GM19455 (cell line): ENCODE measurements at regions not wholly inside any gene's neighbourhood (a gene's known extent, or its start where the extent isn't known, plus 50 kb on each side); places are given as distances from the start of the nearest gene placed in this dataset.

Experiments
- ATAC-seq: cut with Tn5 transposase; IDR thresholded peaks from one replicate; pipeline ENCODE4 v1.9.1; 2021; ENCODE audit not compliant: unreplicated experiment

- ATAC-seq: no peak
These were observed 514.7 kb downstream of the RPS24 start for GRCh38 chr10:78548369-78548768.

DNA sequence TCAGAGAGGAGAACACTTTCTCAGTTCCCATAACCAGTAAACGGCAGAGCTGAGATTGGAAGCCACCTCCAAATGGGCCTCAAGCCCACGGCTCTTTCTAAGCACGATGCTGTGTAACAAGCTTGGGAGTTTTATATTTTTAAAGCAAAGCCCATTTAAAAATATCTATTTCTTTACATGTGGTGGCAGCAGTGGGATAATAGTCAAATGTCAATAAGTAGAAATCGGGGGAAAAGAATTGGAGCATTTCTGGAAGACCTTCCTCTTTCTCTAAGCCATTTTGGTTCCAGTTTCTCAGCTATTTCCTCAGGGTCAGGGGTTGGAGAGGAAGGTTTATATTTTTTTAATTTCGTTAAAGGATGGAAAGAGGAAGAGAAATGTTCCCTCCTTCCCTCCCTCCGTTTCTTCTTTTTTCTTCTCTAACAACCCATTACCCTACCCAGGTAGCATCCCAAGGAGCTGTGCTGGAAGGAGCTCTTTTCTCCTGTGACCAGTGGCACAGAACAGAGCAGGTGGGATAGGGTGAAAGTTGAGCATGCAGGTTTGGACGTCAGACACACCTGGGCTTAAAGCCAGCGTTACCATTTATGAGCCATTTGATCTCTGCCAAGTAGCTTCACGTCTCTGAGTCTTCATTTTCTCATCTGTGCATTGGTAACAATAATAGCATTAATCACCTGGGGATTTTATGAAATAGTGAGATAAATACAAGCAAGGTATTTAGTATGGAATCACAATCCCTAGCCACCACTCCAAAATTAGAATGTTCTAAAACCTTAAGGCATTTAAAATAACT lies 515.7 kb downstream of the RPS24 start:
- no peak for ATAC-seq

- no peak for ATAC-seq
These were observed 516.4 kb downstream of the RPS24 start for GRCh38 chr10:78550090-78550489.

DNA sequence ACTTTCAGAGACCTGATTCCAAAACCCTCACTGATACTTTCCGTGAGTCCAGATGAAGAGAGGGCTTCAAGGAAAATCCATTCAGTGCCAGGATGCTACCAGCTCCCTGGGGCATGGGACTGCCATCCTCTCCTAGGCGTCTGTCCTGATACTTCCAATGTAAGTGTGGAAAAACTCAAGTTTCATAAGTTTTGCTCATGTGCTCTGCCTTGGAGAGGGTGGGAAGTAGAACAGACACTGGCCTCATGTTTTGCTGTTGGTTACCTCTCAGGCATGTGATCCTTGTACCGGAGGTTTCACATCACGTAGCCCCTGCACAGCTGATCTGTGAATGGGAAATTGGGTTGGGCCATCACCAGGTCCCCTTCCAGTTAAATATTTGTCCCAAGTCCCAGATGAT lies 517.1 kb downstream of the RPS24 start:
- ATAC-seq: no peak

GRCh38 chr10:78551184-78552005 lies 517.4 kb upstream of the ZMIZ1 start:
- ATAC-seq: no peak

DNA sequence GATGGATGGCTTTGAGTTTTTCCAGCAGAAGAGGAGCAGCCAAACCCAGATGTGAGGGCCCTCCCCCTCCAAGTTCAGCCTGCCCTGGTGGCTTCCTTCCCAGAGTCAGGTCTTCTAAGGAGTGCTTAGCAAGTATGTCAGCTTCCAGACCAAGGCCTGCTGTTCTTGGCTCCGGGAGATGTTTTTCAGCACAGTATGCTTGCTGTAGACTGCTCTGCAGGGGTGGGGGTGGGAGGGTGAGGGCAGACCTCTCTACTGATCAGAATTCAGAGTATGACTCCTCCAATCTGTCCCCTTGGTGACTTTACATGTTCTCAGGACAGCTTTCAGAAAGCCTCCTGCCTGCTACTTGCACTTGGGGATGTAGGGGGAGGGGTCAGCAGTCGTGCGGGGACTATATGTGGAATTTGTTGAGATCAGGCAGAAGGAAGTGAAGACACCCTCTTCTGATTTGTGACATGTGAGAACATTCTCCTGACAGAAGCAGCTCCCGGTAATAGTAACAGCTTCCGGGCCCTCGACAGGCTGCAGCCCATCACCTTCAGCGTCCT lies 516.4 kb upstream of the ZMIZ1 start:
- no peak for ATAC-seq

DNA sequence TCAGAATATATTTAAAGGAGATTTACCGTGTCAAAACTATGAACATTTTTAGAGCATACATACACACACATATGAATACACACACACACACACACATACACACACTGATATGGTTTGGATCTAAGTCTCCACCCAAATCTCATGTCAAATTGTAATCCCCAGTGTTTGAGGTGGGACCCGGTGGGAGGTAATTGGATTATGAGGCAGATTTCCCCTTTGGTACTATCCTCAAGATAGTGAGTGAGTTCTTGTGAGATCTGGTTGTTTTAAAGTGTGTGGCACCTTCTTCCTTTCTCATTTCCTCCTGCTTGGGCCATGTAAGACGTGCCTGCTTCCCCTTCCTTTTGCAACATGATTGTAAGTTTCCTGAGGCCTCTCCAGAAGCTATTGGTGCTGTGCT lies 515.0 kb upstream of the ZMIZ1 start:
- no peak for ATAC-seq

DNA sequence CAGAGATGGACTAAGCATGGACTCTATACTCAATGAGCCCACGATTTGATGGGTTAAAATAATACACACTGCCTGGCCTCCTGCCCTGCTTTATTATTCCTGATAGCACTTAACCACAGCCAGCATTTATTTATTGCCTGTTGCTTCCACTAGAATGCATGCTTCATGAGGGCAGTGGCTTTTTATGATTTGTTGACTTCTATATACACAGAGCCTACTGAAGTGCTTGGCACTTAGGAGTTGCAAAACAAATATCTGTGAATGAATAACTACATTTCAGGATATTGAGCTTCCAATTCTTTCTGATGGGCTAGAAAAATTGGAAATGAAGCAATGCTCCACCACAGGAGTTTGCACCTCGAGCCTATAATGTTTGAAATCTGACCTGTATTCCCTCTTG lies 513.6 kb upstream of the ZMIZ1 start:
- ATAC-seq: no peak

DNA sequence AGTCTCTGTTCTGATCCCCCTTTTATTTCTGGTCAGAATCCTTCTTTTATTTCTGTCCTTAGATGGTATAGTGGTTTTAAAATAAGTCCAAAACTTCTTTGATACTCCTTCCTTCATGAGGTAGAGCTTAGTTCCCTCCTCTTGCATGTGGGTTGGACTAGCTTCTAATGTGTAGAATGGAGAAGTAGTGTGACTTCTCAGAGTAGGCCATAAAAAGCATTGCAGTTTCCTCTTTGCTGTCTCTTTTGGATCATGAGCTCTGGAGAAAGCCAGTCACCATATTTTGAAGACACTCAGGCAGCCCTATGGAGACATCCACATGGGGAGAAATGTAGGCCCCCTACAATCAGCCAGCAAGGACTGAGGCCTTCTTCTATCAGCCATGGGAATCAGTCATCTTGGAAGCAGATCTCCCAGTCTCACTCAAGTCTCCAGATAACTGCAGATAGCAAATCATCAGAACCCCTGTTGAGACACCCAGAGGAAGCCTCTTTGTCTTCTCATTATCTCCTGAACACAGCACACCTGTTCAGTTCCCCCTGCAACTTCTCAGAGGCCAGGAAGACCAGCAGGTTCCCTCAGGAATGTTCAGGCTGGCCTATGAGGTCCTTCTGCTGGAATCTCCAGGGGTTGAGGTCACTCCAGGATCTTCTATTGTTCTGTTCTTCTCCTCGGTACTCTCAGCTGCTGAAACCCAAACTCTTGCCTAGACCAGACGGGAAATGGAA lies 511.9 kb upstream of the ZMIZ1 start:
- no peak for ATAC-seq

DNA sequence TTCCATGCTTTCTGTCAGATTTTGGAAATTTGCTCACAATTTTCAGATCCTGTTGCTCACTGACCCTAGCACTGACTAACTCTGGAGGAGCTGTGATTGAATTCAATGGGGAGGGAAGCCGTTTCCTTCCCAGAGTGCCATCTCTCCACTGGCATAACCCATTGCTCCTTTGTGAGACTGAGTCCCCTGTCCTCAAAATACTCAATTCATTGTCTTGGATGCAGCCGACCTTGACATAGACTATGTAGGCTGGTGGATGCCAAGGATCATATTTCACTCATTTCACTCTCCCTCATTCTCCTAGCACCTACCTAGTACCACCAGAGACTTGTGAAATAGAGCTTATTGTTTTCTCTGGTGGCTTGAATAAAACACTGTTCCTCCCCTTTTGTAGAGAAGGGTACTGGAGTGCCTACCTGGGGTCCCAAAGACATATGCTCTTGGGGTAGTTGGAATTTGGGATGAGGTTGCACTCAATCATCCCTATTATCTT lies 511.3 kb upstream of the ZMIZ1 start:
- no peak for ATAC-seq

DNA sequence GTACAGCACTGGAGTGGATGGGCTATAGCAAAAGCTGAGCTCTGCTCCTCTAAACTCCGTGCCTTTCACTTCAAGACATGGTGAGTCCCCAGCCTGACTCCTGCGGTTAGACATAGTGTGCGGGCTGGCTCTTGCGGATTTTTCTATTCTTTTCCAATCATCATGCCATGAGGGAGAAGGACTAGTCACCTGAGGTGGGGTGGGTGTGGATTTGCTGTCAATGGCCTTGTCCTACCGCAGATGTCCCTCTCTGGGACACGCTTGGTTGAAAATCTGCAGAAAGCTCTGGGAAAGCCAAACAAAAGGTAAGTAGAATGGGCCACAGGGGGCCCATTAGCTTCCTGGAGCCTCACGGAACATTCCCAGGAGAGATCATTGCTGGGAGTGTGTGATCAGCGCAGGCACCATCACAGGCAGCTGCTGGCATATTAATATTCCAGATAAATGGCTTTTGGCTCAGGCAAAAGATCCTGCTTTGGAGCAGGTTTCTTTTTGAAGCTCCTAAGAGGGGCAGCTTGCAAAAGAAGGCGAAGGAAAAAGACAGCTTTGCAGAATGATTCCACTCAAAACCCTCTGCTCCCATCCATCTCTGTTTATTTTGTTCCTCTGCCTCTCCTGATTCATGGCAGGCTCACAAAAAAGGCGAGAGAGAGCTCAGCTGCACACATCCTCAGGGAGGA lies 509.0 kb upstream of the ZMIZ1 start:
- no peak for ATAC-seq

- no peak for ATAC-seq
These were observed 508.5 kb upstream of the ZMIZ1 start for GRCh38 chr10:78560341-78560688.

- no peak for ATAC-seq
These were observed 505.5 kb upstream of the ZMIZ1 start for GRCh38 chr10:78563314-78563713.

- no peak for ATAC-seq
These were observed 502.9 kb upstream of the ZMIZ1 start for GRCh38 chr10:78565841-78566240.

GRCh38 chr10:78566284-78567111 lies 502.3 kb upstream of the ZMIZ1 start:
- no peak for ATAC-seq

DNA sequence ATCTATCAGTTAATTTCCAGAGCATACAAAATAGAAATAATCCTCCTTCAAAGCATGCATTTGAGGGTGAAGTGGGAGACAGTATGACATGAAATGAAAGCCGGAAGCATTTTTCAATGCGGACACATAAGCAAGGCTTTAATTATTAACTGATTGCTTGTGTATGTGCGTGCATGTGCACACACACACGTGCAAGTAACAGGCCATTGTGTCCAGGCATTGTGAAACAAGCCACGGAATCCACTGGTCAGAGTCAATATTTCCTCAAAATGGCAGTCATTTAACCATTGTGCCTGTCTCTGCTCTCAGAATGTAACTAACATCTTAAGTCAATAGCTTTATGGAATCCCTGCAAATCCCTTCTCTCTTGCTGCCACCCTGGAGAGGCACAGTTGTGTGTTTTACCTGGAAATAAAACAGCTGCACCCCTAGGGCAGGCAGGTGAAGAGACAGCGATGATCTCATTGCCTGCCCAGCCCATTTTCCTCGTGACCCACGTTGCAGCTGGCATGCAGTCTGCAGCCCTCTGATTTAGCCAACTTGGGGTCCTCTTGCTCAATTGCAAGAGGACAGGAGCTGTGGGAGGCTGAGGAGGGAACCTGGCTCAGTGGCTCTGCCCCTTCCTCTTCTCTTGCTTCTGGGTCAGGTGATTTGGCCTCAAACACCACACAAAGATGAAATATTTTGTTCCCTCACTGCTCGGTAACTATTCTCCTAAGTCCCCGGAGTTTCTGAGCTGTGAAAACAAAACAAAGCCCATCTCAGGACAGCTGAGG lies 500.9 kb upstream of the ZMIZ1 start:
- ATAC-seq: no peak

DNA sequence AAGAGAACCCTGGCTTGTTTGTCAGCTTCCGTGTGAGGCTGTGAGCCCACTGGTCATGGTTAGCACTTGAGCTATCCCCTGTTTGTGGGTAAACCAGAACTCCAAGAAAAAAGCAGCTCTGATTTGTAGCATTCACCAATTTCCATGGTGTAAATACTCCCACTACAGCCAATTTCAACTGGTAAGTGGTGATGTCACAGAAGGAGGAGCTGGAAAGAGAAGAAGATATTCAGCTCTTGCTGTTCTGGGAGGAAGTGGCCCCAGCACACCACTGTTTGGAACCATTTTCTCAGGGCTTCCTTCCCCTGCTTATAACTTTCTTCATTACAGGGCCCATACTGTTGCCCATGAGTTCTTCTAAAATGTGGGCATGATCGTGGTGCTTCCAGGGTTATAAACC lies 500.1 kb upstream of the ZMIZ1 start:
- no peak for ATAC-seq

DNA sequence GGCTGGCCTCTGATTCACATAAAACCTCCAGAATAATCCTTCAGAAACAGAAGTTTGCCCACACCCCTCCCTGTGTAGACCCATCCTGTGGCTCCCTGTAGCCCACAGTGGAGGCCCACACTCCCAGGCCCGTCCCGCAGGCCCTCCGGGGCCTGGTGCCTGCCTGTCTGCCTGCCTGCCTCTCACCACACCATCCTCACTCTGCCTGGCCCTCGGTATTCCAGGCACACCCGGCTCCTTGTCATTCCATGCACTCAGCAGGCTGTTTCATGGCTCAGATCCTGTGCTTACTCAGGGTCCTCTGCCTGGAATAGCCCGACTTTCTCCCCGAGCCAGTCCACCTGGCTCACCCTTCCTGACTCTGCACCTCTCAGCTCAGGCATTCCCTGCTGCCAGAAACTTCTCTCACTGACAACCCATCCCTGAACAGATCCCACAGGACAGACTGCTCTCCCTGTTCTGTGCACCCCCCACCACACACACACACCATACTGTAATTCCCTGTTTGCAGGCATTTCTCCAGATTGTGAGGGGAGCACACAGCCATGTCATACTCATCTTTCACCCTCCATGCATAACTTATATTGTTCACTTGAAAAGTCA lies 498.0 kb upstream of the ZMIZ1 start:
- no peak for ATAC-seq

DNA sequence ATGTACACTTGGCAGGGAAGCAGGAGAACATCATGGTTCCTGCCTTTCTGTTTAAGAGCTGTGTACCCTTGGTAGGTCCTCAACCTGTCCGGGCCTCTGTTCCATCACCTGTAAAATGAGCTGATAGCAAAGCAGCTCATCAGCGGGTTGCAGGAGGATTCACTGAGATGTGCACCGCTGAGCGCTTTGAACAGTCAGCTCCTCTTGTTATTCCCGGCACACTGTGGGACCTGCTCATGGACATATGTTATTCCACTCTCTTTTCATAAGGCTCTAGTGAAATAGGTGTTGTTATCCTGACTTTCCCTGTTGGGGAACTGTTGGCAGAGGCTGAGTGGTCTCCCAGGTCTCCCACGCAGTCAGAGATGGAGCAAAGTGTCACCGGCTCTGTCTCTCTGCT lies 497.5 kb upstream of the ZMIZ1 start:
- ATAC-seq: no peak
